SK-N-DZ (cell line): ENCODE measurements at regions not wholly inside any gene's neighbourhood (a gene's known extent, or its start where the extent isn't known, plus 50 kb on each side); places are given as distances from the start of the nearest gene placed in this dataset.

Source experiments
- DNase-seq: peaks from one replicate; pipeline ENCODE4 v3.0.0-alpha.2; 2015; ENCODE audit warnings: low spot score

DNA sequence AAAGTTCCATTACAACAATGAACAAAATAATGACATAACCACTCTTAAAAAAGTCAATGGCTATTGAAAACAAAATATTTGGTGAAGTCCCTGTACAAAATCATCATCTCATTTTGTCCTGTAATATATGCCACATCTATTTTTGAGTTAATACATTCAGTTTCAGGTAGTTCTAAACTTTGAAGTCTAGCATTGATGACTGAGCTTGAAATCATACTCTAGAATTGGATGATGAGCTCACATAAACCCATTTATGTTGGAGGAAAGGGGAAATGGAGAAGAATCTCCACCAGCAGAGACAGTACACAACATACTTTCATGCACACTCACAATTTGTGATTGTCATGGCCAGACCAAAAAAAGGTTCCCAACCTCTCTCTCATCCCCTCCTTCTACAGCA, 371.1 kb upstream of the NR3C2 start:
- no peak for DNase-seq

DNA sequence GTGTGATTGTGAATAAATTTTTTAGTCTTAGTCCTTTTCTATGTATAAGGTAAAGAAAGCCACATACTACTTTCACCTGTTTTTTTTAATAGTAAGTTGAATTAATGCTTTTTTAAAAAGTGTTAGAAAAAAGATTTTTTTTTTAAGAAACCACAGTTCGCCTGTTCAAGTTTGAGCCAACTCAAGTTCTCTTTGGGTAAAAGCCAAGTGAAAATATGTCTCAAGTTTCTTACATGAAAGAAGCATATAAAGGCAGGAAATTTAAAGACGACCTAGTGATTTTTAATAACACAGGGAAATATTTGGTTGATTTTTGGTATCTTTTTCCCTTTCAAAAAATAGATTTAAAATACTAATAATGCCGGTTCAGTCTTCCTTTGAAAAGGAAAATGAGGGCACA, 369.9 kb upstream of the NR3C2 start:
- no peak for DNase-seq

DNA sequence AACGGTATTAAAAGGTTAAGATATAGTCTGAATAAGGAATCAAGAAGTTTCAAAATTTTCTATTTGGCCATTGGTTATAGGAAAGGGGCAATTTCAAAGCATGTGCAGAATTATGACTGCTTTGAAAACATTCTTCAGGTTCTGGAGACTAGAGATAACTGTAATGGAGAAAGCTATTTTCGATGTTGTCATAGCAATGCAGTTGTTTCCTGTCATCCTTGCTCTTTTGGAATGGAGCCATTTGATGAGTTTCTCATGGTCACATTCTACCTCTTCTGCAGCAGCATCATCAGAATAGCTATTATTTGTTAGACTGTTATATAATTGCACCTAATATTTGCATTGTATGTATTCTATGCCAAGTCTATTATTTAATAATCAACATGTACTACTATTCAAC, 368.2 kb upstream of the NR3C2 start:
- DNase-seq = no peak

DNA sequence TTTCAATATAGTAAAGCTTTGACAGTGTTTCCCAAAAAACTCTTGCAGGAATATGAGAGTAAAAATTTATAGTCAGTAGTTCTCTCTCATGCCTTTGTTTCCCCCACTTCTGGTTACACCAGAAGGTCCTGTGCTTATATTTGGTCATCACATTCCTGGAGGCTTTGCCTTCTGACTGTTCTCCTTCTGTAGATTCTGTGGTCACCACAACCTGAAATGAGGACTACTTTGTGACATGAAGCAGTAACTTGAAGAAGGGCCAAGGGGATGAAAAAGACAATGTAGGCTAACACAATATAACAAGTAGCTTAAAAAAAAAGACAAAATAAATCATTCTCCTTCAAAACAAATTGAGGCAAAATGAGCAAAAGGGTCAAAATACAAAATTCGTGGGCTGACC, 366.2 kb upstream of the NR3C2 start:
- DNase-seq = no peak

DNA sequence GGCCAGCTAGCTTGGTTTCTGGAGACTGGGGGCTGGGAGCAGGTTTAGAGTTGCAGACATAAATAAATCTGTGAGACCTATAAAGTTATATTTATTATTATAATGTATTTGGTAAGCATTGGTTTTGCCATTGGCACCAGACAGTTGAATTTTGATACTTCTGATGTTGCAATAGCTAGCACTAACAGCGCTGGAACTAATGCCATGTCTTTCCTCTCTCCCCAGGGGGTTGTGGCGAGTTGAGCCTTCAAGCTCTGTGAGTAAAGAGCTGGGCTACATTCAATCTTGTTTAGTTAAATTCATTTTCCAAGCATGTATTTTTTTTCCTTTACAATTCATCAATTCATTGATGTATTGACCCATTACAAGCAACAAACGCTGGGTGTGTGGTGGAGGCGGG, 358.7 kb upstream of the NR3C2 start:
- DNase-seq = no peak

DNA sequence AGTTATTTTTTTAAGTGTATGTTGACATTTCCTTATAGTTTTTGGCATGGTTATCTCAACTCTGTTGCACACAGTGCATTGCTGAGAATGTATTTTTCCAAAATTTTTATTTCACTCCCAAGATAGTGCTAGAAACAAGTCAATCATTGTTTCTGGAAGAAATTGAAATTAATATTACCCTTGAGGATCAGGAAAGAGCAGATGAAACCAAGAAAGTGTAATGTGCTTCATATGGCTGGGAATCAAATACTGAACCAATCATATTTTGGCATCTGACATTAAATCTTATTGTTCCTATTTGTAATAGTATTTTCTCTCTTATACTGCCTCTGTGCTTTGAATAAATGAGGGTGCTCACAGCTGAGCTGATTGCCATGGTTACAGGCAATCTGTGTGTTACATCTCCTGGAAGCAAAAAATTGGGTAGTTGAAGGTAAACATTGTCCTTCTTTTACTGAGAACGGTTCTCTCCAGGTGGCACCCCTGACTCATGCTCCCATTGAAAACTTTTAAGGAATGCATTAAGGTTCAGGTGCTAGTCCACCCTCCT, 358.2 kb upstream of the NR3C2 start:
- no peak for DNase-seq

DNA sequence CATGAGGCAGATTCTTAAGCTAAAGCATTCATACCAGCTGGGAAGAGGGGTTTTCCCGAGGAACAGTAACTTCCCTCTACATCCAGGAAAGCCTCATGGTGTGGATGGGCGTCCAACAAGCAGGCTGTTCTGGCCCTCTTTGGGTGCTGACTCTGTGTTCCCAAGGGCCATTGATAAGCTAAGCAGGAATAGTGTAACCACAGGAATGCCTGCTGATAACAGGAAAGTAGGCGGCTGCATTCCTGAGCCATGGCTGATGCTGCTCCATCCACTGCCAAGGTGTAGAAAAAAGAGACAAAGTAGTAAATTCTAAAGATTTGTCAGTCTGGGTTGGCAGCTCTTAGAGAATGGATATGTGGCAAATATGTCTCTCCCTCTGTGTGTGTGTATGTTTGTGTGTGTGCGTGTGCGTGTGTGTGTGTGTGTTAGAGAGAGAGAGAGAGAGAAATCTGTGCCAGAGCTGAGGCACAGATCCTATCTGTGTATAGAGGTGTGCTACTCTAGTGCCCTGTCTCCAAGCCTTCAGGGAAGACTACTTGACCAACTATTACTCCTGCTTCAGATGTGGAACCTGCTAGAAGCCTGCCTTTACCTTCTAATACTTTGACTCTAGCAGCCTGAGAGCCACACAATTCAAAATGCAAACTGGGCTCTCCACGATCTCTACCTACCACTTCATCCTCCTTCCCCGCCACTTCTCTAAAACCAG, 353.1 kb upstream of the NR3C2 start:
- DNase-seq = no peak

DNA sequence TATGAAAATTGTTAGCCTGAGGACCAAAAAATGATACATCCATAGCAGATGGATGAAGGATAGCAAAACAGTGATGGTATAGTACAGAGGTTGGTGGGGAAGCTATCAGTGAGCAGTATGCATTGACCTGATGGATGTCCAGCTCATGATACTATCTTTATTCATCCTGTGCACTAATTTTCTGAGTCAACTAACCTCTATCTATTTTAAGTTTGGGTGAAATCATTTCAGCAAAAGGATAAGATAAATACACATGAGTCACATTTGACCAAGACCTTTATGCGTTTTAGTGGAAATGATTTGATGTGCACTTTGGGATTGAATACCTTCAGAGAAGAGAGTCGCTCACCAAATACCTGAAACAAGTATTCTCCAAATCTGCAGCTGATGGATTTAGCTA, 351.0 kb upstream of the NR3C2 start:
- no peak for DNase-seq

DNA sequence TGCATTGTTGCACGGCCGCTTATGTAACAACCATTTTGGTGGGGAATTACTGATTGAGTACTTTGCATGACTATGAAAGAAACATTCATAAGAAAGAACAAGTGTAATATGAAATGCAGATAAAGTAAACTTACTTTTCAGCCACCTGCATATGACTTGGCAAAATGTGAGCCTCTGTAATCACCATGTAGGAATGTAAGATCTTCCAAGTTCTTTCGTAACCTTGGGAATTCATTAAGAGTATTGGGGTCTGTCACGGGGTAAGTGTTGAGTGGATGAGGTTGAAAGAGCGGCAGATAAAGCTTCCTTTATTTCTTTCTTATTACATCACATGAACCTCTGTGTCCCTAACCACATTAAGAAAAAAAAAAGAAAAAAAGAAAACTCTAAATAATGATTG, 348.5 kb upstream of the NR3C2 start:
- no peak for DNase-seq

DNA sequence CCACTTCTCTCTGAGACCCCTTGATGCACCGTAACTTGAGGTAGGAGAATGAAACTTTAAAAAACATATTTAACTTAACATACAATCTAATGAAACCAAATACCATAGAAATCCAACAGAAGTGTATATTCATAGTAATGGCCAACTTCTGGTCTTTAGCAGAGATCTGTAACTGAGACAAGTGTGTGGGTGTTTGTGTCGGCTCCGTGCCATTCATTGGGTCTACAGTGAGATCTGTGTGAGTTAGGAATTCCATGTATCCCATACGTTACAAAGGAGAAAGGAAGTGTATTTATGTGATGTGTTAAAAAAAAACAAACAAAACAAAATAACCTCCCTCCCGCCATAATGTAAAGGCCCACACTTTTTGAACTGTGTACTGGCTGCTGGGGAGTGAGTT, 348.0 kb upstream of the NR3C2 start:
- no peak for DNase-seq

DNA sequence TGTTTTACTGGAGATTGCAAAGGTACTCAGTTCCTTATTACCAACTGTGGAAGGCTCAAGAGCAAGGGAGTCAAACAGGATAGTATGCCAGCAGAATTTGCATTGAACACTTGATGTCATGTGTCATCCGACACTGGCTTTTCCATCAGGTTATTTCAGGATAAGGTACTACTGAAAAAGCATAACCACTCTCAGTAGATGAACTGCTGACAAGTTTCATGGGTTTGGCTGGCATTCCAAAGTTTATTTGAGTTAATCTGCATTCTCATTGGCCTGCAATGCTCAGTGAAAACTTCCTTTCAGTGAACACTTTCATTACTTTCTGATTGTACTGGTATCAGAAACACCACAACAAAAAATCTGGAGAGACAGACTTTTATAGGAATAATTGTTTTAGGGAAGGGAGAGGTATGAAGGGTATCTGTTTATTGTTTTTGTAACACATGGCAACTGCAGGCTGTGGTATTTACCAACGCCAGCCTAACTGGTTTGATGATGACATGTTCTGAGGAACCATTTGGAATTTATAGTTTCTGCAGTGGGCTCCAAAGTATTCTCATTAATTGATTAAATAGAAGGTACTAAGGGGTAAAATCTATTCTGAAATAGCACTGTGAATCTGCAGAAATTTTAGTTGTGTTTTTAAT, 345.7 kb upstream of the NR3C2 start:
- no peak for DNase-seq

DNA sequence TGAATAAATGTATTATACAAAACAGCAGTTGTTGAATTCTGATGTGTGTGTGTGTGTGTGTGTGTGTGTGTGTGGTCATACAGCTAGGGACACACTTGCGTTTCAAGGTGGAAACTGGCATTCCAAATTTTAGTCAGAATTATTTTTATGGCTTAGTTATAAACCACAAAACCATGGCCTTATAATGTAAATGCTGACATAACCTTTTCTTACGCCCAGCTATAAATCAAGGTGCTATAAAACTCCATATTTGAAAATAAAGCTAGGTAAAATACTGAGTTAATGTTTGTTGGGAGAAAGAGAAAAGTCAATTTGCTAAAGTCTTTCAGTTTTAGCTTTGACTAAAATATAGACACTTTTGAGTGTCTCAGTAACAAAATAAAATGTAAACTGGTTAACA, 345.1 kb upstream of the NR3C2 start:
- no peak for DNase-seq

DNA sequence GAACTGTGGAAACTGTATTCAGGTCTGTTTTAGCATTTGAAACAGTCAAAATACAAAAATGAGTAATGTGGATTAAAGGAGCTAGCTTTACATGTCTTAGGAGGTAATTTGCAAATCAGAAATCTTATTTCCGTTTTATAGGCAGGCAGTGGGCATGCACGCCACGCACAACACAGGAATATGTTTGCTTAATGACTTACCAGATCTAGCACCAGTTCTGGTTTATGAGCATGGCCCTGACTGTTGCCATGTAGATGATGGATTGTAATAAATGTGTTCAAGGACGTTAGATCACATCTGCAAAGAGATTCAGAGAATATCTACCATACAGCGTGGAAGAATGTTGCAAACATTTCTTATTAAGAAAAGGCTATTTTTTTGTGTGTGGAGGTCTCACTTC, 344.5 kb upstream of the NR3C2 start:
- DNase-seq = no peak

DNA sequence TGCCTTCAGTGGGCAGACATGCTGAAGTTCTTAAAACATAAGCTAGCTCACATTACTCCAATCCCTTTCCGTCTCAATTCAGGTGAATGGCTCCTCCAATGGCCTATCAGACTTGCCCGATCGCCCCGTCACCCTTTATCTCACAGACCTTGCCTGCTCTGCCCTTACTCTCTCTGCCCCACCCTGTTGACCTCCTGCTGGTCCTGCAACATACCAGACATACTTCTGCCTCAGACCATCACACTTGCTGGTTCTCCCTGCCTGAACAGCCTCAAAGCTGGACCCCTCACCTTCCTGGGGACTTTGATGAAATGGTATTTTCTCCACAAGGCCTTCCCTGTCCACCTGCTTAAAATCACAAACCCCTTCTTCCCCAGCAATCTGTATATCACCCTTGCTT, 340.1 kb upstream of the NR3C2 start:
- no peak for DNase-seq

DNA sequence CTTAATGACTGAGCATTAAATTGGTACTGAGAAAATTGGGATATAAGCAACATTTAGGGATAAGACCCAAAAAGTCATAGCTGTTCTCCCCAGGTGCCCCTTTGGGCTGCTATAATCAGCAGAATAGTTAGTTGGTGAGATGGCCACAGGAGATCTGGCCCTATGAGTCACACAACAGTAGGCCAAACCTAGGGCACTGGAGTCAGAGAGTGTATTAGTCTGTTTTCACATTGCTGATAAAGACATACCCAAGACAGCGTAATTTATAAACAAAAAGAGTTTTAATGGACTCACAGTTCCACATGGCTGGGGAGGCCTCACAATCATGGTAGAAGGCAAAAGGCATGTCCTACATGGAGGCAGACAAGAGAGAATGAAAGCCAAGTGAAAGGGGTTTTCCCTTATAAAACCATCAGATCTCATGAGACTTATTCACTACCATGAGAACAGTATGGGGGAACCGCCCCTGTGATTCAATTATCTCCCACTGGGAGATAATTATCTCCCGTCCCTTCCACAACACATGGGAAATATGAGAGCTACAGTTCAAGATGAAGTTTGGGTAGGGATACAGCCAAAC, 338.3 kb upstream of the NR3C2 start:
- DNase-seq = no peak

DNA sequence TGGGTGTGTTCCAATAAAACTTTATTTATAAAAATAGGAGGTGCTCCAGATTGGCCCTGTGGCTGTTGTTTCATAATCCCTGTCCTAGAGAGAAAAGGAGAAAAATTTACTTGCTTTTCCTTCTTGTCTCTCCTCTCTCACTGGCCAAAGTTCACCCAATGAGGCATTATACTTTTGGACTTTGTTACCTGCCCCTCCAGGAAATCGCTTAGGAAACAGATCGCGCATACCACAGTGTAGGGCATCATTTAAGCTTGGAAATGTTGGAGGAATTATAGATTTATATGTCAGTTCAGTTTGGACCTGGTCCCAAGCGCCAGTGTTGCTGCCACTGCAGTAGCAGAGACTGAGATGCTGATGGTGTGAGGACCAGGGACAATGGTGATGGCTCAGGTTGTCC, 337.6 kb upstream of the NR3C2 start:
- no peak for DNase-seq

DNA sequence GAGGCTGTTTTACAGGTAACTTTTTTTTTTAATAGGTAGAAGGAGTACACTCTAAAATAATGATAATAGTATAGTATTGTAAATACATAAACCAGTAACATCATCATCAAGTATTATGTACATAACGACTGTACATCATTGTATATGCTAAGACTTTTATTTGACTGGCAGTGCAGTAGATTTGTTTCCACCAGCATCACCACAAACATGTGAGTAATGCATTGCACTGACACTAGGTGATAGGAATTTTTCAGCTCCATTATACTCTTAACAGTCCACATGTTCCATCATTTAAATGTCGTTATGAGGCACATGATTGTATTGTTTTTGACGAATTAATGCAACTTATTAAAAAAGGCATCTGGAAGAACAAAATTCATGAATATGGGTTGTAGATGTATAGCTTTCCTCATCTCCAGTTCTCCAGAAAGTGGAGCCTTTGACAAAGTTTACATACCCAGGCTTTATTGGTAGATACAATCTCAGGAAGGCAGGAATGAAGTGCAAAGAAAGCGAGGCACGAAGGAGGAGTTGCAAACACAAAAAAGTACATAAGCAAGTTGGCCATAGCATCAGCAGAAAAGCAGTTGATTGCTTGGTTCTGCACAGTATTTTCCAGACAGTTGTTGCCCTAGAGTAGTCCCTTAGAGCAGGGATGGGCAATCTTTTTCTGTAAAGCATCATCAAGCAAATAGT, 336.9 kb upstream of the NR3C2 start:
- no peak for DNase-seq

DNA sequence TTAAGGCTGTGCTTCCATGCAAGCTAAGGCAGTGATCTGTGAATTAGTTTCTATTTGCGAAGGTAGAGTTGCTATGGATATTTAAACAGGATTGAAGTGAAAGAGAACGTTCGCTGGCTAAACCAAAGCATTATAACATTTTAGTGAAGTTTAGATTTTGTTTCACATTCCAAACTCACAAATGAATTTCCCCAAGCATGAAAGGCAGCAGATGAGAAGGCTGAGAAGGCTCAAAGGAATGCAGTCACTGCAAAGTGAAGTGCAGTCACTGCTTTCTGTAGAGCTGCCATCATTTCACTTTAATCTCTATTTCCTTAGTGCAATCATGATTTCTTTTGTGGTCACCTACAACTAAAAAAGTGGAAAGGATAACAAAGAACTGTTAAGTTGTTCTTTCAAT, 334.7 kb upstream of the NR3C2 start:
- DNase-seq = no peak

DNA sequence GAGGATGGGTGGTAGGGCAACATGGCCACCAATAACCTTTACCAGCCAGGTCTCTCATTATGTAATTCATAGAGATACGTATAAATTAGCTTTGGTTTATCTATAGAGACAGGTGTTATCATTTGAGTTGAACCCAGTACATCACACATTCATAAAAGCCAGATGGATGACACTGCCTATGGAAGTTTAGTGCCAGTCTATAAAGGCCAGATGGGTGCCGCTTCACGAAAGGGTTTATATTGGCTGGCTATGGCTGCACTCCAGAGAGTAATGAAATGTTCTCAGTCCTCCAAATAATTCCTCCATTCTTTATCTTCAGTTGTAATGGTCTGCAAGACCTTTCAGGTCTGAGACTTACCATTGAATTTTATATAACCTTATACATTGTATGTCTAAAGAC, 331.9 kb upstream of the NR3C2 start:
- no peak for DNase-seq

DNA sequence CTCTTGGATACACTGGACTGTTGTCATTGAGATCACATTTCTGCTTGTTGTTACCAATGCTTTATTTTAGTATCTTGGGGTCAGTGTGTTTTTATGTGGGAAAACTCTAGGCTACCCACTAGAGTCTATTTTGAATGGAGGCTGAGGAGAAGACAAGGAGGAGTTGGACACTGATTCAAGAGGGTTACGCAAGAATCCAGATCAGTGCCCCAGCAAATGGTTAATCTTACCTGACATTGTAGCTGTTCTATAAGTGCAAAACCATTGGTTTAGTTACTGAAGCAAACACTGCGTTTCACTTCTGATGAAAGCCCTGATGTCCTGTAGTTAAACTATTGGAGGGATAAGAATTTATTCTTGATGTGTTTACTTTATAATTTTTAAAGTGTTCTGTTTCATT, 331.1 kb upstream of the NR3C2 start:
- no peak for DNase-seq

DNA sequence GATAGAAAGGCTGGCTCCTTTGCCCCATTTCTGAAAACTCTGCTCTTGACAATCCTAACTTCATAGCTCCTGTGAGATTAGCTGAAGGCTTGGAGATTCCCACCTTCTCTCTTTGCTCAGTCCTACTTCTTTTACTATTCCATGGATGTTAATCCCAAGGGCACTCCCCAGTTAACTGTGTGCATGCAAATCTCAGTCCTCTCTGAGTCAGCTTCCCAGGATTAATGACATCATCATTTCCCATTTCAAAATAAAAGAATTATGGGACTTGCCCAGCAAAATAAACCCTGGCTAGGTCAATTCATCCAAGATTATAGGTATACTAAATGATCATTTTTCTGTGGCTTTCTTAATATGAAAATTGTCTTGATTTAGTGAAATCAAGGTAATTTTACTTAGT, 328.6 kb upstream of the NR3C2 start:
- no peak for DNase-seq

DNA sequence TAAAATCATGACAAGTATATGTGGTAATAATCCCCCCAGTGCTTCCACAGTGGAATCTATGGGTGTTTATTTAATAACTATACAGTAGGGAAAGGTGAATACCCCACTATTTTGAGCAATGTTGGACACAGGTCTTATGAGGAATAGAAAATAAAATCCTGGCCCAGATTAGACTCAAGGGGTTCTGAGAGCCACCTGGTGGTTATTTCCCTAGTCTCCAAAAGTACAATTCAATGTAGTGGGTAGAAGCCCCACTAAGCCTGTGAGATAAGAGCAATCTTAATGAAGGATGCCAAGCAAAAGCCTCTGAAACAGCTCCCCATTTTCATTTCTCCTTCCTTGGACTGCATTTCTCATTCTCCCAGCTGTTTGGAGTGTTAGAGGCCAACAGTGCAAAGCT, 328.2 kb upstream of the NR3C2 start:
- DNase-seq = no peak

DNA sequence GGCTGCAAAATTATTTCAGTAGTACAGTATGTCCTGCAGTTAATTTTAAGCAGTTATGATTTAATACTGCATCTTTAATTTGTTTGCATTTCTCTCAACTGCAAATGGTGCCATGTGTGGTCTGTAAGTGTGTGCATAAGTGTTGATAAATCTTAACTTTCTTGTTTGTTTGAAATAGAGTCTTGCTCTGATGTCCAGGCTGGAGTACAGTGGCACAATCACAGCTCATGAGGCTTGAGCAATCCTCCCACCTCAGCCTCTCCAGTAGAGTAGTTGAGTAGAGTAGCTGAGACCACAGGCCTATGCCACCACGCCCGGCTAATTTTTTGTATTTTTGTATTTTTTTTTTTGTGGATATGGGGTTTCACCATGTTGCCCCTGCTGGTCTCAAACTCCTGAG, 322.5 kb upstream of the NR3C2 start:
- no peak for DNase-seq
